SK-N-SH (cell line): ENCODE measurements at regions not wholly inside any gene's neighbourhood (a gene's known extent, or its start where the extent isn't known, plus 50 kb on each side); places are given as distances from the start of the nearest gene placed in this dataset.

ENCODE experiments used
- CTCF ChIP-seq: fragments of 200-600 bp; sonication (generic); IDR thresholded peaks from 2 replicates; pipeline ENCODE4 v1.6.1; 2017; ENCODE audit warnings: antibody characterized with exemption, mild to moderate bottlenecking, moderate library complexity
- FOXM1 ChIP-seq: IDR thresholded peaks from 2 replicates; pipeline ENCODE4 v1.4.0; 2012; ENCODE audit warnings: low read depth, mild to moderate bottlenecking
- SMC3 ChIP-seq: IDR thresholded peaks from 2 replicates; pipeline ENCODE4 v1.6.1; 2012; ENCODE audit warnings: low read depth, low read length, improper control_type of control experiment

DNA sequence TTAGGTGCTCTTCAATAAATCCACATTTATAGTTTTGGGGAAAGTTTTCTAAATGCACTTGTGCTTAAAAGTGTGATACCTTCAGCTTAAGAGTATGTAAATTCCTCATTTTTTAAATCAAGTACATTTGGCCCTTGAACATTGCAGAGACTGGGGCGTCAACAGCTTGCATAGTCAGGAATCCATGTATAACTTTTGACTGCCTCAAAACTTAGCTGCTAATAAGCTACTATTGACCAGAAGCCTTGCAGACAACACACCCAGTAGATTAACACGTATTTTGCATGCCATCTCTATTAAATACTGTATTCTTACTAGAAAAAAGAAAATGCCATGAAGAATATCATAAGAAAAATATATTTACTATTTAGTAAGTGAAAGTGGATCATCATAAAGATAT is 1211.8 kb upstream of the ALCAM start:
- TF ChIP-seq SMC3 (no peak), FOXM1 (no peak), CTCF (no peak)
